ENCODE measurements at regions not wholly inside any gene's neighbourhood (a gene's known extent, or its start where the extent isn't known, plus 50 kb on each side); places are given as distances from the start of the nearest gene placed in this dataset.

- peaks cover 18 to 21% of the 10 kb centered on the region in 2 experiments for H3K4me1 Mint-ChIP-seq
- no peaks in the 10 kb centered on the region for H3K79me2 ChIP-seq (ENCODE audit: insufficient read depth, low read length)
Measured at GRCh38 chr3:193933451-193933850, 202.5 kb upstream of the HES1 start.

More at GRCh38 chr3:193933451-193933850, 202.5 kb upstream of the HES1 start:
- Histone ChIP-seq H2AFZ (ENCODE audit: low read length) (no peak overlapping the region), H3K4ac (ENCODE audit: low read depth, low read length) (no peak overlapping the region), H3K14ac (ENCODE audit: insufficient read depth, low read length) (no peak overlapping the region), H3K18ac (ENCODE audit: insufficient read length, low read depth, low read length) (no peak overlapping the region), H3K56ac (ENCODE audit: insufficient read length, low read depth, low read length) (no peak overlapping the region), H4K91ac (ENCODE audit: insufficient read length, low read depth, low read length) (no peak overlapping the region), H3K23ac (ENCODE audit: insufficient read length, low read depth, low read length) (no peak overlapping the region), H4K8ac (replicated peaks; ENCODE audit: insufficient read length, low read depth, low read length) (no peak overlapping the region), H3K4me1 (ENCODE audit: insufficient read depth, low read length) (peaks cover under 1% of the 10 kb centered on the region; the same call in 1 of the 2 replicates), H2BK15ac (ENCODE audit: low read depth, low read length) (no peak overlapping the region), H3K23me2 (ENCODE audit: insufficient read length, low read depth, low read length, poor library complexity, severe bottlenecking) (no peaks in the 10 kb centered on the region), H2BK5ac (ENCODE audit: insufficient read length, low read length) (no peak overlapping the region), H3K9me3 (ENCODE audit: control insufficient read depth, low read depth, low read length) (no peaks in the 10 kb centered on the region), H4K5ac (ENCODE audit: insufficient read length, low read depth, low read length) (no peak overlapping the region), H3T11ph (ENCODE audit: low read length) (no peak overlapping the region), H2AK5ac (ENCODE audit: insufficient read length, low read length) (no peak overlapping the region), H2BK120ac (ENCODE audit: low read depth, low read length, poor library complexity, severe bottlenecking) (no peak overlapping the region), H4K20me1 (ENCODE audit: control insufficient read depth, insufficient read depth, insufficient read length) (no peaks in the 10 kb centered on the region), H3K4me2 (ENCODE audit: insufficient read depth, insufficient read length, low read length) (no peak overlapping the region), H3K79me1 (ENCODE audit: insufficient read depth, low read depth, low read length, poor library complexity, severe bottlenecking) (no peaks in the 10 kb centered on the region), H3K9ac (ENCODE audit: extremely low read depth, insufficient read length, low read length) (no peak overlapping the region), H3K27me3 (ENCODE audit: insufficient read depth, low read length) (no peaks in the 10 kb centered on the region; the same call in 1 of the 2 replicates), H2BK12ac (ENCODE audit: insufficient read length, low read depth, low read length) (no peak overlapping the region), H3K27ac (ENCODE audit: insufficient read length, low read depth, low read length) (no peak overlapping the region), H2BK20ac (ENCODE audit: low read depth, low read length, poor library complexity, severe bottlenecking) (no peak overlapping the region)
- Mint-ChIP-seq H3K36me3 (ENCODE audit: insufficient read depth in 1 of 3, low read depth in 3 of 3) (peaks cover 0 to 9% (median 0%) of the 10 kb centered on the region in 3 experiments; a peak in 3 of 7 replicates), H3K4me3 (no peak overlapping the region), H3K27ac (no peak overlapping the region), H3K9me3 (peaks cover 2 to 3% of the 10 kb centered on the region in 2 experiments; a peak in 3 of 5 replicates), H3K27me3 (ENCODE audit: low read depth) (peaks cover 5% of the 10 kb centered on the region)
- WGBS (ENCODE audit: extremely low coverage, insufficient read length, low lambda C conversion rate) = no CpG with 5 or more reads among the region's 1 CpG
- TF ChIP-seq CTCF (conservative IDR thresholded peaks at IDR 0.05) = no peak
- no peak for DNase-seq

Measured in H9 (cell line).